Activated CD4-positive, alpha-beta T cell treated with anti-CD3 and anti-CD28 coated beads for 36 hours (primary cell): ENCODE measurements at regions not wholly inside any gene's neighbourhood (a gene's known extent, or its start where the extent isn't known, plus 50 kb on each side); places are given as distances from the start of the nearest gene placed in this dataset.
"Not testable (repeated sequence)": the region's sequence is repeated elsewhere in the genome, so short reads cannot be mapped to it uniquely, and the experiment has no call there.

ENCODE experiments used
- ATAC-seq: fragments of 200-7000 bp; cut with Tn5 transposase; one replicate; pipeline ENCODE4 v1.10.0; 2021; ENCODE audit warnings: mild to moderate bottlenecking, moderate library complexity
- CTCF ChIA-PET: fragments of 350-600 bp; sonication (Branson Sonifier 250); formaldehyde crosslinking; loops from one replicate; lab custom pipeline; 2021; ENCODE audit warnings: antibody characterized with exemption; lab: Charles Lee
- POLR2A ChIA-PET: fragments of 350-600 bp; sonication (Branson Sonifier 250); formaldehyde crosslinking; loops from one replicate; lab custom pipeline; 2021; ENCODE audit warnings: antibody characterized with exemption, inconsistent platforms; lab: Charles Lee
- DNase-seq: peaks from one replicate; pipeline ENCODE4 v3.0.0-alpha.2; 2020
- H3K27ac Mint-ChIP-seq: one replicate; pipeline ENCODE4 v1.8.0; 2021; ENCODE audit warnings: mixed read lengths
- H3K27me3 Mint-ChIP-seq: one replicate; pipeline ENCODE4 v1.8.0; 2021; ENCODE audit warnings: mixed read lengths
- H3K36me3 Mint-ChIP-seq: one replicate; pipeline ENCODE4 v1.8.0; 2021; ENCODE audit warnings: low read depth, mixed read lengths
- H3K4me1 Mint-ChIP-seq: one replicate; pipeline ENCODE4 v1.8.0; 2021; ENCODE audit warnings: mixed read lengths
- H3K4me3 Mint-ChIP-seq: one replicate; pipeline ENCODE4 v1.8.0; 2021; ENCODE audit warnings: mild to moderate bottlenecking, moderate library complexity, mixed read lengths
- H3K9me3 Mint-ChIP-seq: one replicate; pipeline ENCODE4 v1.8.0; 2021; ENCODE audit warnings: low read depth, mixed read lengths
- intact Hi-C, 2 experiments: fragments of 100-400 bp; cut with DNase I in 1 of 2; cut with micrococcal nuclease in 1 of 2; formaldehyde crosslinking; loops; one replicate each; pipeline versions ENCODE4 v1.14.2 to v1.15.1; 2022 to 2024; cut with DNase I, micrococcal nuclease

DNA sequence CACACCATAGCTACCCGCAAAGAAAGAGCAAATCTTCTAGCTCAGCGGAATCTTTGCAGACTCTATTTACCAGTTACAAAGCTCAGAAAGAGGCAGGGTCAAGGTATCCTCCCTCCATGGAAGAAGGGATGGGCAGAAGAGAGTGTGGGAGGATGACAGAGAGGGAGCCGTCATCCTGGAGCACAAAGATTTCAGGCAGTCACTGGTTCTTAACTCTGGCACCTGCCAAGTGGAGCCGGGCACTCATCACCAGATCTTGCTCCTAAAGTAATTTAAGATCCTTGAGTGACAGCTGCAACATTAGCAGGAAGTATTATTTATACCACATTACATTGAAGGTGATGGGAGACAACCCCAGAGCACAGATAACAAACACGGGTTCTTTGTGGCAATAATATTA lies 102.5 kb upstream of the NBPF26 start:
- H3K36me3 Mint-ChIP-seq, ATAC-seq, CTCF ChIA-PET, H3K4me3 Mint-ChIP-seq, POLR2A ChIA-PET, DNase-seq, H3K27ac Mint-ChIP-seq, H3K4me1 Mint-ChIP-seq, intact Hi-C loops, H3K27me3 Mint-ChIP-seq, H3K9me3 Mint-ChIP-seq: not testable (repeated sequence)

DNA sequence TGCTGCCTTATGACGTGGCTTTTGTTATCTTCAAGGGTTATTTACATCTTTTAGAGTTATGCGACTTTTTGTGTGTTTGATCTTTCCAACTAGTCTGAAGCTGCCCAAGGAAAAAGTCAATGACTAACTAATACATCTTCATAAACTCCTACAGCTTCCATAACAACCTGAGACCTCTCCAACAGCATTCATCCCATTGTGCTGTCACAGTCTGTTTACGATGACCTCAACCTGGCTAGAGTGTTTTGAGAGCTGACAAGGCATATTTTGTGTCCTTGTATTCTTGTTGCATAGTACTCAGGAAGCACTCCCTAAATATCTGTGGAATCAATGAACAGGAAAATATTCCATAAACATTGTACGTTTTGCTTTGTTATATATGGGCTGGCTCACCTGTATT lies 100.2 kb upstream of the NBPF26 start:
- H3K27me3 Mint-ChIP-seq, H3K27ac Mint-ChIP-seq, ATAC-seq, CTCF ChIA-PET, POLR2A ChIA-PET, H3K9me3 Mint-ChIP-seq, H3K4me1 Mint-ChIP-seq, intact Hi-C loops, H3K36me3 Mint-ChIP-seq, DNase-seq, H3K4me3 Mint-ChIP-seq: not testable (repeated sequence)

DNA sequence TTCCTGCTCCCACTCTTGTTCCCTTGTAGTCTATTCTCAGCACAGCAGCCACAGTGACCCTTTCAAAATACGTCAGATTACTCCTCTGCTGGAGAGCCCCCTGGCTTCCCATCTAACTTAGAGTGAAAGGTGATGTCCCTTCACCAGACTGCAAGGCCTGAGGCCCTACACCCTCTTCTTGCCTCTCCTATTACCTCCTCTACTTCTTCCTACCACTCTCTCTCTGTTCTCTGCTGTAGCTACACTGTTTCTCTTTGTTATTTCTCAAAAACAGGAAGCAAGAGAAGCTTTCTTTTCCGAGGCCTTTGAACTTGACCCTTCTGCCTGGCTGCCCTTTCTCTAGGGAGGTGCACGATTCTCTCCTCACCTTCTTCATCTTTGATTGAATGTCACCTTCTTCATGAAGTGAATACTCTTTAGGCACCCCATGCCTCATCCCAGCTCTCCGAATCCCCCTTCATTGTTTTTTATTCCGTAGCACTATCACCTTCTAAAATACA lies 99.1 kb upstream of the NBPF26 start:
- H3K36me3 Mint-ChIP-seq, H3K4me1 Mint-ChIP-seq, H3K4me3 Mint-ChIP-seq, CTCF ChIA-PET, intact Hi-C loops, H3K27ac Mint-ChIP-seq, DNase-seq, POLR2A ChIA-PET, H3K27me3 Mint-ChIP-seq, H3K9me3 Mint-ChIP-seq, ATAC-seq: not testable (repeated sequence)

DNA sequence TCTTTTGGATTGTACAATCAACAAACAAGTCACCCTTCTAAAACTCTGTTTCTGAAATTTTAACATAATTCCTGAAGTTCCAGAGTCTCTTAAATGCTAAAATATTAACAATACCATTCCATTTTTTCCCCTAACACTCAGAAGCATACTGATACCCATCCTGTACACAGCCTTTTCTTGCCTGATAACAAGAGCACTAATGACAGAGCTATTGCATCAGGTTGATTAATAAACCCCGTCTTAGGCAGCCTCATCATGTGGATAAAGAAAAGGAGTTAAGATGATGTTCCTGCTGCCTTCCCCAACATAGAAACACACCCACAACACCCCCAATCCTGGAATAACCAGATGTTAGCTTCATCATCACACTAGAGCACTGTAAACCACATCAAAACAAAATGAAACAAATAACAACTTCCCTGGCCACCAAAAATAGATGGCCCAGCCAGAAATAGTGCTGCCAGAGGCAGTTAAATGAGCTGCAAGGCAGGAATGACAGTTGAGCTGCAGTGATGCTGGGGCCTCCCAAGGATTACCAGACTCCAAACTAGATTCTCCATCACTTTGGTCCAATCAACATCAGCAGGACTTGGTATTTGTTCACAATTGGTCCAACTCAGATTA lies 93.8 kb upstream of the NBPF26 start:
- H3K4me1 Mint-ChIP-seq, intact Hi-C loops: not testable (repeated sequence)

DNA sequence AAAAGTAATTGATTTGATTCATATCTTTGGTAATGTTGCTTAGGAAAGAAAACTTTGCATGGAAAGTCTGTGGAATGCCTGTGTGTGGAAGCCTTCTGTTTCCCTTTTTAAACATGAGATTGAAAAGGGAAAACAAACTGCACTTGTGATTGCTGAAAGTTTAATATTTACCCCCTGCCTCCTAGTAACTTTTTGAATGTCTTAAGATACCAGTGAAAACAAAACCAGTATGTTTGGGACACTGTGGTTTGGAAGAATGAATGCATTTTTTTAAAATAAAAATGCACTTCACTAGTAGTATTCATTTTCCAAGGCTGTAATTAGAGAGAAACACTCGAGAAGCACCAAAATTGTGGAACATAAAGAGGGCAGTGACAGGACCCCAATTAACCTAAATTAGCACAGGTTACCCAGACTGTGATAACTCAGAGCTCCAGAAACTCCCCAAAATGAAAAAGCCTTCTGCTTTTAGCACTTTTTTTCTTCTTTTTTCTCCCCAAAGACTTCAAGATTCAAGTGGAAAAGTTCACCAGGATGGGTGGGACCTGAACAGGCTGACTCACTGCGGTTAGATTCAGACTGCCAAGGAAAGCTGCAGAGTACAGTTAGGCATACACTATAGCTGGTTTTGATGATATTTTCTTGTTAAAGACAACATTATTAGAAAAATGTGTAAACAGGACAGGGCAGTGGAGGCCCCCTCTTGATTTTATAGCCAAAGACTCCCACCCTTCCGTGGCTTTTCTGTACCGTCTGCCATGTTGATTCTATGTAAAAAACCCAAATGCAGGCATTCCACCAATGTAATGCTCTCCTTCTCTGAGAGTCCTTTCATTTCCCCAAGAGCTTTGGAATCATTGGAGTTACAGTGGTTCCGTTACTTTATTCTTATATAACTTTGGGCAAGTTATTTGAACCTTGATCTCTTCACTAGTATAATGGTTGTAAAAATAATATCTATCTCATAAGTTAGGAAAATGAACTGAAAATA lies 88.6 kb upstream of the NBPF26 start:
- H3K36me3 Mint-ChIP-seq, H3K27me3 Mint-ChIP-seq, intact Hi-C loops, ATAC-seq, POLR2A ChIA-PET, H3K27ac Mint-ChIP-seq, H3K4me3 Mint-ChIP-seq, DNase-seq, H3K9me3 Mint-ChIP-seq, H3K4me1 Mint-ChIP-seq, CTCF ChIA-PET: not testable (repeated sequence)

More for the DNA sequence above, 93.8 kb upstream of the NBPF26 start:
- H3K4me3 Mint-ChIP-seq, H3K36me3 Mint-ChIP-seq, H3K9me3 Mint-ChIP-seq, H3K27me3 Mint-ChIP-seq, DNase-seq, ATAC-seq, H3K27ac Mint-ChIP-seq, POLR2A ChIA-PET, CTCF ChIA-PET: not testable (repeated sequence)

DNA sequence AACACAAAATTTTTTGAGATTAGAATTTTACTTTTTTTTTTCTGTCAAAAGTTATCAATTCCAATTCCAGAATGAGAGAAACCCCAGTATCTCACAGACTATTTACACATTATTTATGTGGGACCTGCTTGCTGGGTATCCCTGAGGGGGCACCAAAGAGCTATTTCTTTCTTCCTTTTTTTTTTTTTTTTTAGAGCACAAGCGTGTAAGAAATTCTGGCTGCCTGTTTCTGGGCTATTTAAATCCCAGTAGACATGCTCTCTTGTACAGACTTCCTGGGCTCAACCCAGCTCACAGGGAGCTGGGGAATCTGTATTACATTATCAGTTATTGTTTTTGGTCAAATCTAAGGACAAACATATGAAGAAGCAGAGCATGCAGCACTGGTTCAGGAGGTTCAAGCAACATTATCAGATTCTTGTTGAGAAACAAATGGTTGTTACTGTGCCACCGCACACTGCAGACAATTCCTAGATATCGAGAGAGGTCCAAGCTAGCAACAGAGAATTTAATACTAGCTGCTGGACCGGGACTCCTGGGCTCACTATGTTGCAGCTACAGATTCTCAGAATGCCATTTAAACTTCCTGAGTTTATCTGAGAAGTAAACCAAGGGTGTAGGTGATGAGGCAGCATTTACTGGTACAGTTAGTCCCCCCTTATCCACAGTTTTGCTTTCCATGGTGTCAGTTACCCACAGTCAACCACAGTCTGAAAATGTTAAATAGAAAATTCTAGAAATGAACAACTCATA lies 83.3 kb upstream of the NBPF26 start:
- POLR2A ChIA-PET, DNase-seq, H3K27ac Mint-ChIP-seq, H3K27me3 Mint-ChIP-seq, H3K4me1 Mint-ChIP-seq, intact Hi-C loops, H3K9me3 Mint-ChIP-seq, H3K4me3 Mint-ChIP-seq, ATAC-seq, H3K36me3 Mint-ChIP-seq, CTCF ChIA-PET: not testable (repeated sequence)

DNA sequence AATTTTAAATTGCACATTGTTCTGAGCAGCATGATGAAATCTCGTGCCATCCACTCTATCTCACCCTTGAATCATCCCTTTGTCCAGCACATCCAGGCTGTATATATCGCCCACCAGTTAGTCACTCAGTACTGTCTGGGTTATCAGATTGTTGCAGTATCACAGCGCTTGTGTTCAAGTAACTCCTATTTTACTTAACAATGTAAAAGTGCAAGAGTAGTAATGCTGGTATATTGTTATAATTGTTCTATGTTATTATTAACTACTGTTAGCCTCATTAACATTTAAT lies 82.8 kb upstream of the NBPF26 start:
- DNase-seq, H3K27ac Mint-ChIP-seq, H3K4me1 Mint-ChIP-seq, H3K36me3 Mint-ChIP-seq, intact Hi-C loops, H3K4me3 Mint-ChIP-seq, POLR2A ChIA-PET, H3K27me3 Mint-ChIP-seq, H3K9me3 Mint-ChIP-seq, CTCF ChIA-PET: not testable (repeated sequence)
- ATAC-seq = peak; percentile 95

DNA sequence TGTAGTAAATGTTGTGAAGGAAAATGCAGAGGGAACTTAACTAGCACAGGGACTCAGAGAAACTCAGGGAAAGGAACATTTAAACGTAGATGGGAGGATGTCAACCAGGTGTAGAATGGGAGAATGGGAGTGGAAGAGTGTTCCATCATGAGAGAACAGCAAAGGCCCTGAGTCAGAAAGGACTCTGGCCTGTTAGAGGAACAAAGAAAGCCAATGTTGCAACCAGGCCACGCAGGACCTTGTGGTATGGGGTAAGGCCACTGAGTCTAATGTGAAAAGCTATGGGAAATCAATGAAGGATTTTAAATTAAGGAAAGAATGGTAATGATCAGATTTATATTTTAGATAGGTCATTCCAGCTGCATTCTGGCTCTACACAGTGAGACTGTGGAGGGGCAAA lies 76.6 kb upstream of the NBPF26 start:
- POLR2A ChIA-PET, H3K4me3 Mint-ChIP-seq, H3K36me3 Mint-ChIP-seq, DNase-seq, H3K4me1 Mint-ChIP-seq, ATAC-seq, CTCF ChIA-PET, H3K27me3 Mint-ChIP-seq, intact Hi-C loops, H3K9me3 Mint-ChIP-seq, H3K27ac Mint-ChIP-seq: not testable (repeated sequence)

DNA sequence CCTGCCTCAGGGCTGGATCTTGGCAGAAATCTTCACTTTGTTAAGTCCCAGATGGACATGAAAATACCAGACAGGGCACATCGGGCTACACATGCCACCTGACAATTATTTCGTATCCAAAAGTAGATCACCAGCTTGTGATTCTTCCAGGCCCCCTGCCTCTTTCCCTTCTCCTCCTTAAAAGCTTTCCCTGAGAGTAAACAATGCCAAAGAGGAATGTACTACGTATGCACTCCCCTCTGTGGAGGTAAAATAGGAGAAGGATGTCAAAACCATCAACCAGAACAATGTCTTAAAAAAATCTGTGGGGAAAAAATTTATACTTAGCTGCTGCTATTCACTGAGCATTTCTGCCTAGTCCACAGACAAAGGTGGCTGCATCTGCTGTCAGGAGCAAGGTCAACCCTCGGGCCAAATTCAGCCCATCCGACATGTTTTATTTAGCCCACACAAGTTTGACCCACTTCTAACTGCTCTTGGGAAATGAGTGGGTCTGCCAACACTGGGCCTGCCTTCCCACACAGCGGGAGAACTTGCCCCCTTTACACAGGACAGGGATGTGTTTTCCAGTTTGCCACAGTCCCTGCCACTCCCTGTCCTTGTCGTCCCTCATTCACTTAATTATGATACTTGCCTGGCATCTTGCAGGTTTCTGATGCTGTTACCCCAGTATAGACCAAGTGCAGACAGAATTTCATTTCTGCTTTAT lies 74.7 kb upstream of the NBPF26 start:
- H3K9me3 Mint-ChIP-seq, CTCF ChIA-PET, intact Hi-C loops, DNase-seq, ATAC-seq, H3K27me3 Mint-ChIP-seq, H3K36me3 Mint-ChIP-seq, H3K27ac Mint-ChIP-seq, H3K4me1 Mint-ChIP-seq, H3K4me3 Mint-ChIP-seq, POLR2A ChIA-PET: not testable (repeated sequence)

DNA sequence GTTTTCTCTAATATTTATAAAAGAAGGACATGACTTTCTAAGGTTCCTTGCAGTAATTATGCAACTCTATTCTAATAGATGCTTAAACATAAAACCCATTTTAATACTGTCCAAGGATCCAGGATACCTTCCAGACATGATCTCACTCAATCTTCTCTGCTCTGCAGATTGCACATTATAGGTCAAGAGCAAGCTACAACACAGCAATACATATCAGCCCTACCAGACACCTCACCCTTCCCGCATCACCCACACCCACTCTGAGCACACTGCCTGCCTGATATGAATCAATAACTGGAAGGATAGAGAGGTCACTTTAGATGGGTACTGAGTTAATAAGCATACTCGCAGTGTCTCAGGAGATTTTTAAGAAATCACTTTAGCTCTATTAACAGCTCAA lies 74.0 kb upstream of the NBPF26 start:
- not testable (repeated sequence) for H3K4me3 Mint-ChIP-seq

DNA sequence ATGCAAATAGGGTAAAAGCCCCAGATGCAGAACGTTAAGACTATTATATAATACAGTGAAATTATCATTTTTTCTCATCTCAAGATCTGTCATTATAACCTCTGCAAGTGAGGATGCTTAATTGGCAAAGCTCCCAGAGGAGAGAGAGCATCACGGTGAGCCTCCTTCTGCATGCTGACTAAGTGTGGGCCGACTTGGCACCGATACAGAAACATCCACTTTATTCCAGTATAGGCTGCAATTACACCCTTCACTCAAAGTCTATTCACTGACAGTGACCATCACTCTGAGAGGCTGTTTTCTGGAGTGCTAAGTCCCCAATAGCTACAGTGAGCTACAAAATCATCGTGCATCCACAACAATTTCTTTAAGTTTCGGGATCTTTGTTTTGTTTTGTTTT lies 69.6 kb upstream of the NBPF26 start:
- H3K4me3 Mint-ChIP-seq, POLR2A ChIA-PET, H3K36me3 Mint-ChIP-seq, H3K9me3 Mint-ChIP-seq, ATAC-seq, H3K27me3 Mint-ChIP-seq, H3K27ac Mint-ChIP-seq, H3K4me1 Mint-ChIP-seq, CTCF ChIA-PET, DNase-seq, intact Hi-C loops: not testable (repeated sequence)

More for the DNA sequence above, 74.0 kb upstream of the NBPF26 start:
- POLR2A ChIA-PET, H3K9me3 Mint-ChIP-seq, intact Hi-C loops, DNase-seq, H3K27ac Mint-ChIP-seq, H3K36me3 Mint-ChIP-seq, CTCF ChIA-PET, ATAC-seq, H3K4me1 Mint-ChIP-seq, H3K27me3 Mint-ChIP-seq: not testable (repeated sequence)
